ENCODE measurements at regions not wholly inside any gene's neighbourhood (a gene's known extent, or its start where the extent isn't known, plus 50 kb on each side); places are given as distances from the start of the nearest gene placed in this dataset.

GRCh38 chr9:6098431-6098830 lies 83.0 kb upstream of the RANBP6 start:
- H3K27me3 ChIP-seq, result no peaks in the 10 kb centered on the region
- H3K4me3 ChIP-seq, result no peak overlapping the region
- no peaks in the 10 kb centered on the region for H3K4me1 ChIP-seq
- TF ChIP-seq POLR2A (IDR thresholded peaks at IDR 0.05), result no peak
- no peak for TF ChIP-seq CTCF (IDR thresholded peaks at IDR 0.05)
- ATAC-seq (no peak), DNase-seq (no peak)
- WGBS, 4 donors, result 50 to 67% (median 63%) methylated on average over 1 of the region's 1 CpG
- intact Hi-C loops (cut with DNase I), result no loop called here
- H3K36me3 ChIP-seq, result no peaks in the 10 kb centered on the region
- no peak overlapping the region for H3K27ac ChIP-seq
- no peaks in the 10 kb centered on the region for H3K9me3 ChIP-seq

GRCh38 chr9:6096821-6097220 lies 81.4 kb upstream of the RANBP6 start:
- 69 to 88% (median 77%) methylated on average over 3 of the region's 3 CpGs for WGBS, 4 donors
- no peak for ATAC-seq

GRCh38 chr9:6090277-6091210 lies 75.1 kb upstream of the RANBP6 start:
- H3K27me3 ChIP-seq, result no peaks in the 10 kb centered on the region
- H3K36me3 ChIP-seq, result no peaks in the 10 kb centered on the region
- 74 to 85% (median 79%) methylated on average over 1 of the region's 1 CpG for WGBS, 4 donors
- ATAC-seq, result peak; percentile 98 to 100 (median 98)
- DNase-seq, result peak in 4 of 5 donors; percentile 16 to 57 (median 38)
- intact Hi-C loops (cut with DNase I), result no loop called here
- no peak overlapping the region for H3K4me3 ChIP-seq
- H3K4me1 ChIP-seq, result peaks cover 0 to 10% (median 4%) of the 10 kb centered on the region in 12 donors
- TF ChIP-seq CTCF (IDR thresholded peaks at IDR 0.05), result no peak
- TF ChIP-seq POLR2A (IDR thresholded peaks at IDR 0.05), result no peak
- no peaks in the 10 kb centered on the region for H3K9me3 ChIP-seq
- peak overlapping the region in 10 of 12 donors; percentile 19 to 71 (median 60) for H3K27ac ChIP-seq

More at GRCh38 chr9:6096821-6097220, 81.4 kb upstream of the RANBP6 start:
- no peaks in the 10 kb centered on the region for H3K36me3 ChIP-seq
- no peak overlapping the region for H3K27ac ChIP-seq
- TF ChIP-seq CTCF (IDR thresholded peaks at IDR 0.05), result no peak
- TF ChIP-seq POLR2A (IDR thresholded peaks at IDR 0.05), result no peak
- H3K4me1 ChIP-seq, result no peaks in the 10 kb centered on the region
- H3K27me3 ChIP-seq, result no peaks in the 10 kb centered on the region
- no peaks in the 10 kb centered on the region for H3K9me3 ChIP-seq
- DNase-seq, result no peak
- H3K4me3 ChIP-seq, result no peak overlapping the region
- intact Hi-C loops (cut with DNase I), result no loop called here

GRCh38 chr9:6089300-6089699 lies 73.9 kb upstream of the RANBP6 start:
- Histone ChIP-seq H3K4me3 (no peak overlapping the region), H3K9me3 (no peaks in the 10 kb centered on the region), H3K27me3 (no peaks in the 10 kb centered on the region), H3K27ac (peak overlapping the region in 3 of 12 donors; percentile 38 to 71 (median 63)), H3K4me1 (peaks cover 0 to 10% (median 4%) of the 10 kb centered on the region in 12 donors), H3K36me3 (no peaks in the 10 kb centered on the region)
- DNase-seq (no peak), ATAC-seq (no peak)
- intact Hi-C loops (cut with DNase I), result no loop called here
- no peak for TF ChIP-seq CTCF (IDR thresholded peaks at IDR 0.05)
- no peak for TF ChIP-seq POLR2A (IDR thresholded peaks at IDR 0.05)
- WGBS, 4 donors, result 83 to 88% (median 83%) methylated on average over 1 of the region's 1 CpG

Measured in heart left ventricle (tissue), 16 donors.